ENCODE measurements at regions not wholly inside any gene's neighbourhood (a gene's known extent, or its start where the extent isn't known, plus 50 kb on each side); places are given as distances from the start of the nearest gene placed in this dataset.

GRCh38 chr6:14832427-14832826, 413.4 kb upstream of the JARID2 start:
- 47 to 66% (median 59%) methylated on average over 2 of the region's 2 CpGs for WGBS, 5 donors
- TF ChIP-seq POLR2AphosphoS5 (IDR thresholded peaks at IDR 0.05) (no peak), CTCF (IDR thresholded peaks at IDR 0.05) (no peak), EP300 (IDR thresholded peaks at IDR 0.05) (no peak), POLR2A (IDR thresholded peaks at IDR 0.05) (no peak)
- intact Hi-C loops (cut with DNase I; ENCODE audit: low total_unique reads), result no loop called here
- Histone ChIP-seq H3K27ac (no peak overlapping the region), H3K36me3 (no peaks in the 10 kb centered on the region), H3K4me3 (no peak overlapping the region), H3K4me1 (no peaks in the 10 kb centered on the region), H3K27me3 (no peaks in the 10 kb centered on the region), H3K9me3 (no peaks in the 10 kb centered on the region)
- no peak for DNase-seq

GRCh38 chr6:14834851-14835530, 410.9 kb upstream of the JARID2 start:
- no peak for DNase-seq
- H3K4me1 ChIP-seq, result peaks cover 0 to 5% (median 0%) of the 10 kb centered on the region in 4 donors
- intact Hi-C loops (cut with DNase I; ENCODE audit: low total_unique reads), result no loop called here
- no peaks in the 10 kb centered on the region for H3K36me3 ChIP-seq
- no peaks in the 10 kb centered on the region for H3K9me3 ChIP-seq
- TF ChIP-seq CTCF (IDR thresholded peaks at IDR 0.05) (no peak), EP300 (IDR thresholded peaks at IDR 0.05) (no peak), POLR2AphosphoS5 (IDR thresholded peaks at IDR 0.05) (no peak), POLR2A (IDR thresholded peaks at IDR 0.05) (no peak)
- H3K27me3 ChIP-seq, result no peaks in the 10 kb centered on the region
- WGBS, 5 donors, result 86 to 95% (median 87%) methylated on average over 4 of the region's 4 CpGs
- no peak overlapping the region for H3K4me3 ChIP-seq
- no peak overlapping the region for H3K27ac ChIP-seq

- intact Hi-C loops (cut with DNase I; ENCODE audit: low total_unique reads), result no loop called here
- Histone ChIP-seq H3K4me3 (no peak overlapping the region), H3K9me3 (no peaks in the 10 kb centered on the region), H3K27ac (no peak overlapping the region), H3K4me1 (peaks cover 0 to 5% (median 0%) of the 10 kb centered on the region in 4 donors), H3K27me3 (no peaks in the 10 kb centered on the region), H3K36me3 (no peaks in the 10 kb centered on the region)
- TF ChIP-seq EP300 (IDR thresholded peaks at IDR 0.05) (no peak), CTCF (IDR thresholded peaks at IDR 0.05) (no peak), POLR2A (IDR thresholded peaks at IDR 0.05) (no peak), POLR2AphosphoS5 (IDR thresholded peaks at IDR 0.05) (no peak)
- 86 to 95% (median 92%) methylated on average over 3 of the region's 3 CpGs for WGBS, 5 donors
- no peak for DNase-seq
Measured at GRCh38 chr6:14837435-14837834, 408.4 kb upstream of the JARID2 start.

GRCh38 chr6:14838133-14838583, 407.7 kb upstream of the JARID2 start:
- 54 to 66% (median 60%) methylated on average over 4 of the region's 4 CpGs for WGBS, 5 donors
- H3K4me3 ChIP-seq, result no peak overlapping the region
- TF ChIP-seq POLR2AphosphoS5 (IDR thresholded peaks at IDR 0.05) (no peak), CTCF (IDR thresholded peaks at IDR 0.05) (no peak), POLR2A (IDR thresholded peaks at IDR 0.05) (no peak), EP300 (IDR thresholded peaks at IDR 0.05) (no peak)
- intact Hi-C loops (cut with DNase I; ENCODE audit: low total_unique reads), result no loop called here
- no peaks in the 10 kb centered on the region for H3K9me3 ChIP-seq
- DNase-seq, result peak in 1 of 2 donors; percentile 75
- H3K4me1 ChIP-seq, result peaks cover 0 to 10% (median 0%) of the 10 kb centered on the region in 4 donors
- H3K36me3 ChIP-seq, result no peaks in the 10 kb centered on the region
- no peaks in the 10 kb centered on the region for H3K27me3 ChIP-seq
- H3K27ac ChIP-seq, result no peak overlapping the region
